ENCODE measurements at regions not wholly inside any gene's neighbourhood (a gene's known extent, or its start where the extent isn't known, plus 50 kb on each side); places are given as distances from the start of the nearest gene placed in this dataset.

- no peak overlapping the region for H3K4me3 ChIP-seq (ENCODE audit: low read depth, low read length)
- no peak for TF ChIP-seq POLR2A (IDR thresholded peaks at IDR 0.05; ENCODE audit: extremely low read depth, insufficient read length)
- TF ChIP-seq CTCF (IDR thresholded peaks at IDR 0.05; ENCODE audit: low read depth, low read length), result no peak
- TF ChIP-seq MAX (IDR thresholded peaks at IDR 0.05; ENCODE audit: low read depth, low read length), result no peak
- TF ChIP-seq MYC (IDR thresholded peaks at IDR 0.05; ENCODE audit: low read depth, low read length), result no peak
- DNase-seq (ENCODE audit: low read depth), result no peak
Measured at GRCh38 chr6:155791891-155792290, 336.3 kb upstream of the NOX3 start.

GRCh38 chr6:155791186-155791585 is 335.5 kb upstream of the NOX3 start:
- H3K4me3 ChIP-seq (ENCODE audit: low read depth, low read length), result no peak overlapping the region
- DNase-seq (ENCODE audit: low read depth), result no peak
- TF ChIP-seq POLR2A (IDR thresholded peaks at IDR 0.05; ENCODE audit: extremely low read depth, insufficient read length) (no peak), MYC (IDR thresholded peaks at IDR 0.05; ENCODE audit: low read depth, low read length) (no peak), MAX (IDR thresholded peaks at IDR 0.05; ENCODE audit: low read depth, low read length) (no peak), CTCF (IDR thresholded peaks at IDR 0.05; ENCODE audit: low read depth, low read length) (no peak)

- TF ChIP-seq CTCF (IDR thresholded peaks at IDR 0.05; ENCODE audit: low read depth, low read length) (no peak), MAX (IDR thresholded peaks at IDR 0.05; ENCODE audit: low read depth, low read length) (no peak), POLR2A (IDR thresholded peaks at IDR 0.05; ENCODE audit: extremely low read depth, insufficient read length) (no peak)
- no peak overlapping the region for H3K4me3 ChIP-seq (ENCODE audit: low read depth, low read length)
- DNase-seq (ENCODE audit: low read depth), result no peak
Measured at GRCh38 chr6:155787168-155787567, 331.5 kb upstream of the NOX3 start.

- no peak overlapping the region for H3K4me3 ChIP-seq (ENCODE audit: low read depth, low read length)
- DNase-seq (ENCODE audit: low read depth), result no peak
- no peak for TF ChIP-seq MAX (IDR thresholded peaks at IDR 0.05; ENCODE audit: low read depth, low read length)
- TF ChIP-seq POLR2A (IDR thresholded peaks at IDR 0.05; ENCODE audit: extremely low read depth, insufficient read length), result no peak
- TF ChIP-seq MYC (IDR thresholded peaks at IDR 0.05; ENCODE audit: low read depth, low read length), result no peak
Measured at GRCh38 chr6:155786528-155786927, 330.9 kb upstream of the NOX3 start.

- DNase-seq (ENCODE audit: low read depth), result no peak
- H3K4me3 ChIP-seq (ENCODE audit: low read depth, low read length), result no peak overlapping the region
- TF ChIP-seq MAX (IDR thresholded peaks at IDR 0.05; ENCODE audit: low read depth, low read length), result no peak
- TF ChIP-seq MYC (IDR thresholded peaks at IDR 0.05; ENCODE audit: low read depth, low read length), result no peak
- TF ChIP-seq POLR2A (IDR thresholded peaks at IDR 0.05; ENCODE audit: extremely low read depth, insufficient read length), result no peak
- no peak for TF ChIP-seq CTCF (IDR thresholded peaks at IDR 0.05; ENCODE audit: low read depth, low read length)
Measured at GRCh38 chr6:155782739-155783459, 327.3 kb upstream of the NOX3 start.

- no peak overlapping the region for H3K4me3 ChIP-seq (ENCODE audit: low read depth, low read length)
- DNase-seq (ENCODE audit: low read depth), result no peak
- TF ChIP-seq MAX (IDR thresholded peaks at IDR 0.05; ENCODE audit: low read depth, low read length) (no peak), POLR2A (IDR thresholded peaks at IDR 0.05; ENCODE audit: extremely low read depth, insufficient read length) (no peak), CTCF (IDR thresholded peaks at IDR 0.05; ENCODE audit: low read depth, low read length) (no peak), MYC (IDR thresholded peaks at IDR 0.05; ENCODE audit: low read depth, low read length) (no peak)
Measured at GRCh38 chr6:155782320-155782731, 326.7 kb upstream of the NOX3 start.
